ENCODE measurements at regions not wholly inside any gene's neighbourhood (a gene's known extent, or its start where the extent isn't known, plus 50 kb on each side); places are given as distances from the start of the nearest gene placed in this dataset.
A peak's percentile ranks its signal among the peaks of the same experiment; 100 is the strongest.

GRCh38 chr10:129231821-129232220 is 235.2 kb upstream of the MGMT start:
- Histone ChIP-seq H3K18ac (ENCODE audit: low read length) (no peak overlapping the region), H2BK12ac (ENCODE audit: low read length) (no peak overlapping the region), H3K14ac (ENCODE audit: low read length) (no peak overlapping the region), H4K91ac (ENCODE audit: low read depth, low read length, poor library complexity) (no peak overlapping the region), H2AFZ (ENCODE audit: low read length) (no peak overlapping the region), H3K9ac (ENCODE audit: low read depth, low read length, poor library complexity) (no peak overlapping the region), H3K27me3 (ENCODE audit: control insufficient read depth in 3 of 3, insufficient read depth in 3 of 3, low read depth in 1 of 3, low read length in 3 of 3) (no peaks in the 10 kb centered on the region), H3K36me3 (replicated peaks in 1 of 2; ENCODE audit: control insufficient read depth in 2 of 2, insufficient read depth in 2 of 2, low read length in 2 of 2) (no peaks in the 10 kb centered on the region), H3K4me2 (ENCODE audit: insufficient read depth, low read length, poor library complexity, severe bottlenecking) (no peak overlapping the region), H3K9me3 (replicated peaks in 1 of 2; ENCODE audit: control insufficient read depth in 2 of 2, insufficient read depth in 1 of 2, low read depth in 1 of 2, low read length in 2 of 2) (peaks cover 0 to 2% of the 10 kb centered on the region in 2 donors), H3K4ac (ENCODE audit: low read length) (no peak overlapping the region), H2AK5ac (ENCODE audit: low read depth, low read length) (no peak overlapping the region), H3K4me3 (ENCODE audit: low read length in 2 of 2) (no peak overlapping the region), H3K79me1 (ENCODE audit: low read depth, low read length) (no peaks in the 10 kb centered on the region), H2BK15ac (ENCODE audit: low read length) (no peak overlapping the region), H2BK5ac (ENCODE audit: low read length) (no peak overlapping the region), H2BK120ac (ENCODE audit: low read depth, low read length) (no peak overlapping the region), H3K4me1 (ENCODE audit: control insufficient read depth in 2 of 2, insufficient read depth in 1 of 2, low read depth in 1 of 2, low read length in 2 of 2) (no peaks in the 10 kb centered on the region), H3K23ac (ENCODE audit: low read depth, low read length, poor library complexity) (no peak overlapping the region), H4K8ac (ENCODE audit: low read depth, low read length) (no peak overlapping the region), H3K27ac (replicated peaks; ENCODE audit: low read length) (no peak overlapping the region)
- DNase-seq (ENCODE audit: low spot score) = no peak
- no CpG with 5 or more reads among the region's 9 CpGs for WGBS, 2 donors (ENCODE audit: extremely low coverage in 2 of 2, insufficient read length in 2 of 2, insufficient replicate concordance in 1 of 2)

GRCh38 chr10:129233351-129234148 is 233.5 kb upstream of the MGMT start:
- H3K79me1 ChIP-seq (ENCODE audit: low read depth, low read length) = no peaks in the 10 kb centered on the region
- no peak overlapping the region for H4K8ac ChIP-seq (ENCODE audit: low read depth, low read length)
- no peak overlapping the region for H3K4me3 ChIP-seq (ENCODE audit: low read length in 2 of 2)
- no peak overlapping the region for H3K9ac ChIP-seq (ENCODE audit: low read depth, low read length, poor library complexity)
- no peak overlapping the region for H2BK12ac ChIP-seq (ENCODE audit: low read length)
- H3K14ac ChIP-seq (ENCODE audit: low read length) = no peak overlapping the region
- H4K91ac ChIP-seq (ENCODE audit: low read depth, low read length, poor library complexity) = no peak overlapping the region
- no peak overlapping the region for H3K4ac ChIP-seq (ENCODE audit: low read length)
- no peak for DNase-seq (ENCODE audit: low spot score)
- H3K23ac ChIP-seq (ENCODE audit: low read depth, low read length, poor library complexity) = no peak overlapping the region
- H2AFZ ChIP-seq (ENCODE audit: low read length) = no peak overlapping the region
- H2BK15ac ChIP-seq (ENCODE audit: low read length) = no peak overlapping the region
- H3K18ac ChIP-seq (ENCODE audit: low read length) = no peak overlapping the region
- no peak overlapping the region for H2AK5ac ChIP-seq (ENCODE audit: low read depth, low read length)
- no peak overlapping the region for H3K4me2 ChIP-seq (ENCODE audit: insufficient read depth, low read length, poor library complexity, severe bottlenecking)
- no peak overlapping the region for H2BK120ac ChIP-seq (ENCODE audit: low read depth, low read length)
- H2BK5ac ChIP-seq (ENCODE audit: low read length) = no peak overlapping the region
- no peaks in the 10 kb centered on the region for H3K4me1 ChIP-seq (ENCODE audit: control insufficient read depth in 2 of 2, insufficient read depth in 1 of 2, low read depth in 1 of 2, low read length in 2 of 2)
- H3K36me3 ChIP-seq (replicated peaks in 1 of 2; ENCODE audit: control insufficient read depth in 2 of 2, insufficient read depth in 2 of 2, low read length in 2 of 2) = no peaks in the 10 kb centered on the region
- H3K27ac ChIP-seq (replicated peaks; ENCODE audit: low read length) = no peak overlapping the region
- WGBS, 2 donors (ENCODE audit: extremely low coverage in 2 of 2, insufficient read length in 2 of 2, insufficient replicate concordance in 1 of 2) = no CpG with 5 or more reads among the region's 15 CpGs
- H3K9me3 ChIP-seq (replicated peaks in 1 of 2; ENCODE audit: control insufficient read depth in 2 of 2, insufficient read depth in 1 of 2, low read depth in 1 of 2, low read length in 2 of 2) = no peaks in the 10 kb centered on the region
- H3K27me3 ChIP-seq (ENCODE audit: control insufficient read depth in 3 of 3, insufficient read depth in 3 of 3, low read depth in 1 of 3, low read length in 3 of 3) = no peaks in the 10 kb centered on the region

GRCh38 chr10:129236274-129236691 is 230.8 kb upstream of the MGMT start:
- no CpG with 5 or more reads among the region's 17 CpGs for WGBS, 2 donors (ENCODE audit: extremely low coverage in 2 of 2, insufficient read length in 2 of 2, insufficient replicate concordance in 1 of 2)
- no peak for DNase-seq (ENCODE audit: low spot score)
- no peak overlapping the region for H3K9ac ChIP-seq (ENCODE audit: low read depth, low read length, poor library complexity)

GRCh38 chr10:129241461-129241860 is 225.6 kb upstream of the MGMT start:
- H4K91ac ChIP-seq (ENCODE audit: low read depth, low read length, poor library complexity) = no peak overlapping the region
- H3K4me1 ChIP-seq (ENCODE audit: control insufficient read depth in 2 of 2, insufficient read depth in 1 of 2, low read depth in 1 of 2, low read length in 2 of 2) = no peaks in the 10 kb centered on the region
- no peak overlapping the region for H3K4me3 ChIP-seq (ENCODE audit: low read length in 2 of 2)
- H3K18ac ChIP-seq (ENCODE audit: low read length) = no peak overlapping the region
- no peak for DNase-seq (ENCODE audit: low spot score)
- H3K27me3 ChIP-seq (ENCODE audit: control insufficient read depth in 3 of 3, insufficient read depth in 3 of 3, low read depth in 1 of 3, low read length in 3 of 3) = no peaks in the 10 kb centered on the region
- no peak overlapping the region for H2AFZ ChIP-seq (ENCODE audit: low read length)
- no peak overlapping the region for H2BK120ac ChIP-seq (ENCODE audit: low read depth, low read length)
- no peak overlapping the region for H3K9ac ChIP-seq (ENCODE audit: low read depth, low read length, poor library complexity)
- no peak overlapping the region for H2BK12ac ChIP-seq (ENCODE audit: low read length)
- no peak overlapping the region for H3K4me2 ChIP-seq (ENCODE audit: insufficient read depth, low read length, poor library complexity, severe bottlenecking)
- no peaks in the 10 kb centered on the region for H3K36me3 ChIP-seq (replicated peaks in 1 of 2; ENCODE audit: control insufficient read depth in 2 of 2, insufficient read depth in 2 of 2, low read length in 2 of 2)
- no CpG with 5 or more reads among the region's 14 CpGs for WGBS, 2 donors (ENCODE audit: extremely low coverage in 2 of 2, insufficient read length in 2 of 2, insufficient replicate concordance in 1 of 2)
- no peak overlapping the region for H2AK5ac ChIP-seq (ENCODE audit: low read depth, low read length)
- H3K23ac ChIP-seq (ENCODE audit: low read depth, low read length, poor library complexity) = no peak overlapping the region
- H2BK15ac ChIP-seq (ENCODE audit: low read length) = no peak overlapping the region
- H4K8ac ChIP-seq (ENCODE audit: low read depth, low read length) = no peak overlapping the region
- no peak overlapping the region for H2BK5ac ChIP-seq (ENCODE audit: low read length)
- no peak overlapping the region for H3K27ac ChIP-seq (replicated peaks; ENCODE audit: low read length)
- no peak overlapping the region for H3K4ac ChIP-seq (ENCODE audit: low read length)
- no peak overlapping the region for H3K14ac ChIP-seq (ENCODE audit: low read length)
- peaks cover 0 to 5% of the 10 kb centered on the region in 2 donors for H3K9me3 ChIP-seq (replicated peaks in 1 of 2; ENCODE audit: control insufficient read depth in 2 of 2, insufficient read depth in 1 of 2, low read depth in 1 of 2, low read length in 2 of 2)
- peaks cover 2% of the 10 kb centered on the region for H3K79me1 ChIP-seq (ENCODE audit: low read depth, low read length)

More at GRCh38 chr10:129236274-129236691, 230.8 kb upstream of the MGMT start:
- no peak overlapping the region for H4K91ac ChIP-seq (ENCODE audit: low read depth, low read length, poor library complexity)
- no peak overlapping the region for H3K14ac ChIP-seq (ENCODE audit: low read length)
- no peak overlapping the region for H4K8ac ChIP-seq (ENCODE audit: low read depth, low read length)
- H3K27me3 ChIP-seq (ENCODE audit: control insufficient read depth in 3 of 3, insufficient read depth in 3 of 3, low read depth in 1 of 3, low read length in 3 of 3) = no peaks in the 10 kb centered on the region
- no peak overlapping the region for H2BK12ac ChIP-seq (ENCODE audit: low read length)
- H3K4me1 ChIP-seq (ENCODE audit: control insufficient read depth in 2 of 2, insufficient read depth in 1 of 2, low read depth in 1 of 2, low read length in 2 of 2) = no peaks in the 10 kb centered on the region
- no peak overlapping the region for H3K27ac ChIP-seq (replicated peaks; ENCODE audit: low read length)
- no peak overlapping the region for H2AK5ac ChIP-seq (ENCODE audit: low read depth, low read length)
- no peak overlapping the region for H3K4ac ChIP-seq (ENCODE audit: low read length)
- H3K9me3 ChIP-seq (replicated peaks in 1 of 2; ENCODE audit: control insufficient read depth in 2 of 2, insufficient read depth in 1 of 2, low read depth in 1 of 2, low read length in 2 of 2) = no peaks in the 10 kb centered on the region
- H2BK15ac ChIP-seq (ENCODE audit: low read length) = no peak overlapping the region
- no peak overlapping the region for H3K23ac ChIP-seq (ENCODE audit: low read depth, low read length, poor library complexity)
- no peak overlapping the region for H2AFZ ChIP-seq (ENCODE audit: low read length)
- no peak overlapping the region for H2BK120ac ChIP-seq (ENCODE audit: low read depth, low read length)
- H3K4me3 ChIP-seq (ENCODE audit: low read length in 2 of 2) = no peak overlapping the region
- H3K18ac ChIP-seq (ENCODE audit: low read length) = peak overlapping the region; percentile 27
- no peaks in the 10 kb centered on the region for H3K79me1 ChIP-seq (ENCODE audit: low read depth, low read length)
- peak overlapping the region; percentile 19 for H2BK5ac ChIP-seq (ENCODE audit: low read length)
- H3K36me3 ChIP-seq (replicated peaks in 1 of 2; ENCODE audit: control insufficient read depth in 2 of 2, insufficient read depth in 2 of 2, low read length in 2 of 2) = no peaks in the 10 kb centered on the region
- H3K4me2 ChIP-seq (ENCODE audit: insufficient read depth, low read length, poor library complexity, severe bottlenecking) = no peak overlapping the region

All from neuronal stem cell (in vitro differentiated cells).